Vagina (tissue), 2 donors: ENCODE measurements at regions not wholly inside any gene's neighbourhood (a gene's known extent, or its start where the extent isn't known, plus 50 kb on each side); places are given as distances from the start of the nearest gene placed in this dataset.

Experiments
- POLR2A ChIP-seq, 2 donors: fragments of 450-650 bp; IDR thresholded peaks; one replicate each; pipeline ENCODE4 v1.6.1; 2017; ENCODE audit warnings: antibody characterized with exemption in 2 of 2, mild to moderate bottlenecking in 2 of 2, moderate library complexity in 2 of 2
- POLR2AphosphoS5 ChIP-seq, 2 donors: sonication (generic); formaldehyde crosslinking; IDR thresholded peaks; one replicate each; pipeline ENCODE4 v1.9.0; 2017; ENCODE audit warnings: antibody characterized with exemption in 2 of 2, mild to moderate bottlenecking in 2 of 2, low read depth in 1 of 2; ENCODE audit not compliant: insufficient read depth in 1 of 2
- TF ChIP-seq, protein P1 (sequence below), 3 experiments: fragments of 450-650 bp in 2 of 3; fragments of 200-600 bp in 1 of 3; sonication (generic) in 1 of 3; IDR thresholded peaks; one replicate each; pipeline ENCODE4 v1.5.1; 2017 to 2019; ENCODE audit warnings: antibody characterized with exemption in 3 of 3, mild to moderate bottlenecking in 2 of 3, moderate library complexity in 2 of 3

DNA sequence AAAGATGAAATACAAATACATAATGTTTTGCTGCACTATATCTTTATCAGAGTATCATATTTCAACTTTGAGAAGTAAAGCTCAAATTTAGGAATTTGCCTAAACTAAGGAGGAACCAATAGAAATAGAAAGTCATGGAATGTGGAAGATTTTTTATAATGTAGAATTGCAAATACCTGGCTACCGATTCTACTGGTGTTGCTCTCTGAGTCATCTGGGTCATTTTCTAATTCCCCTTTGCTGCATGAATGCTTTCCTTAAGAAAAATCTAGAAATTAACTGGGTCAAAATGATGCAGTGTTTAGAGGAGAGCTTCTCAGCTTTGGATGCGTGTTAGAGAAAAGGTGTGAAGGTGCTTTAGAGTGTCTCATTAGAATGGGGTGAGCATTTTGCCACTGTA lies 568.9 kb upstream of the ANKRD30A start:
- TF ChIP-seq, protein P1, sequence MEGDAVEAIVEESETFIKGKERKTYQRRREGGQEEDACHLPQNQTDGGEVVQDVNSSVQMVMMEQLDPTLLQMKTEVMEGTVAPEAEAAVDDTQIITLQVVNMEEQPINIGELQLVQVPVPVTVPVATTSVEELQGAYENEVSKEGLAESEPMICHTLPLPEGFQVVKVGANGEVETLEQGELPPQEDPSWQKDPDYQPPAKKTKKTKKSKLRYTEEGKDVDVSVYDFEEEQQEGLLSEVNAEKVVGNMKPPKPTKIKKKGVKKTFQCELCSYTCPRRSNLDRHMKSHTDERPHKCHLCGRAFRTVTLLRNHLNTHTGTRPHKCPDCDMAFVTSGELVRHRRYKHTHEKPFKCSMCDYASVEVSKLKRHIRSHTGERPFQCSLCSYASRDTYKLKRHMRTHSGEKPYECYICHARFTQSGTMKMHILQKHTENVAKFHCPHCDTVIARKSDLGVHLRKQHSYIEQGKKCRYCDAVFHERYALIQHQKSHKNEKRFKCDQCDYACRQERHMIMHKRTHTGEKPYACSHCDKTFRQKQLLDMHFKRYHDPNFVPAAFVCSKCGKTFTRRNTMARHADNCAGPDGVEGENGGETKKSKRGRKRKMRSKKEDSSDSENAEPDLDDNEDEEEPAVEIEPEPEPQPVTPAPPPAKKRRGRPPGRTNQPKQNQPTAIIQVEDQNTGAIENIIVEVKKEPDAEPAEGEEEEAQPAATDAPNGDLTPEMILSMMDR (IDR thresholded peaks at IDR 0.05) = no peak
- TF ChIP-seq POLR2A (IDR thresholded peaks at IDR 0.05) = no peak
- TF ChIP-seq POLR2AphosphoS5 (IDR thresholded peaks at IDR 0.05; ENCODE audit: insufficient read depth in 1 of 2, low read depth in 1 of 2) = no peak
